SU-DHL-6 (cell line): ENCODE measurements at regions not wholly inside any gene's neighbourhood (a gene's known extent, or its start where the extent isn't known, plus 50 kb on each side); places are given as distances from the start of the nearest gene placed in this dataset.

ENCODE experiments used
- H2AFZ ChIP-seq: fragments of 200-600 bp; sonication (generic); 2 replicates; pipeline ENCODE4 v1.6.1; 2014; ENCODE audit warnings: low read depth, mild to moderate bottlenecking, moderate library complexity, mixed read lengths, antibody characterized with exemption, low read length; ENCODE audit not compliant: severe bottlenecking
- H3F3A ChIP-seq: fragments of 200-600 bp; shearing (Covaris generic); 2 replicates; pipeline ENCODE4 v1.6.0; 2016; ENCODE audit warnings: antibody characterized with exemption, mild to moderate bottlenecking; ENCODE audit not compliant: insufficient read depth
- H3K27ac ChIP-seq: fragments of 200-600 bp; sonication (generic); 2 replicates; pipeline ENCODE4 v1.5.1; 2016; ENCODE audit warnings: low read depth, mild to moderate bottlenecking, low read length, moderate library complexity, mixed read lengths
- H3K27me3 ChIP-seq: fragments of 200-600 bp; sonication (generic), shearing (Covaris generic); 2 replicates; pipeline ENCODE4 v1.6.0; 2014; ENCODE audit warnings: mild to moderate bottlenecking, low read length
- H3K36me3 ChIP-seq: fragments of 200-600 bp; sonication (generic); 2 replicates; pipeline ENCODE4 v1.6.1; 2014; ENCODE audit warnings: mild to moderate bottlenecking, low read length, mixed read lengths
- H3K4me2 ChIP-seq: fragments of 300-600, 200-600 bp; shearing (Covaris generic), sonication (generic); 2 replicates; pipeline ENCODE4 v1.6.0; 2014; ENCODE audit warnings: low read length, low read depth, mild to moderate bottlenecking; ENCODE audit not compliant: poor library complexity, severe bottlenecking
- H3K4me3 ChIP-seq: fragments of 200-600 bp; sonication (generic); 2 replicates; pipeline ENCODE4 v1.5.1; 2014; ENCODE audit warnings: antibody characterized with exemption, low read length, mild to moderate bottlenecking, mixed read lengths; ENCODE audit not compliant: insufficient read depth, poor library complexity, severe bottlenecking
- H3K79me2 ChIP-seq: fragments of 200-600 bp; sonication (generic); 2 replicates; pipeline ENCODE4 v1.6.1; 2014; ENCODE audit warnings: mild to moderate bottlenecking, low read length, moderate library complexity; ENCODE audit not compliant: insufficient read depth
- H3K9ac ChIP-seq: fragments of 200-600 bp; sonication (generic); 2 replicates; pipeline ENCODE4 v1.7.0; 2014; ENCODE audit warnings: mild to moderate bottlenecking, low read length
- H3K9me2 ChIP-seq: fragments of 200-600 bp; sonication (generic); replicated peaks from 2 replicates; pipeline ENCODE4 v1.6.1; 2014; ENCODE audit warnings: low read length; ENCODE audit not compliant: insufficient read depth
- H3K9me3 ChIP-seq: fragments of 200-600 bp; sonication (generic); 2 replicates; pipeline ENCODE4 v1.6.1; 2014; ENCODE audit warnings: low read length, mixed read lengths; ENCODE audit not compliant: insufficient read depth
- H4K20me1 ChIP-seq: fragments of 200-600 bp; sonication (generic); 2 replicates; pipeline ENCODE4 v1.6.1; 2014; ENCODE audit warnings: low read depth, mild to moderate bottlenecking, antibody characterized with exemption, low read length, moderate library complexity, mixed read lengths
- CTCF ChIP-seq: fragments of 200-600 bp; sonication (generic); IDR thresholded peaks from one replicate; pipeline ENCODE4 v1.5.1; 2017; ENCODE audit warnings: antibody characterized with exemption, mild to moderate bottlenecking, low read length, moderate library complexity; ENCODE audit not compliant: insufficient read depth, poor library complexity, severe bottlenecking
- EZH2phosphoT487 ChIP-seq: fragments of 200-600 bp; sonication (generic), shearing (Covaris generic); conservative IDR thresholded peaks from 2 replicates; pipeline ENCODE4 v1.6.1; 2018; ENCODE audit warnings: mild to moderate bottlenecking, antibody characterized with exemption, low read length, moderate library complexity, mixed read lengths

GRCh38 chr2:43131051-43131889 is 95.1 kb downstream of the ZFP36L2 start:
- Histone ChIP-seq H3K9ac (peak overlapping the region; percentile 60), H3K27me3 (no peaks in the 10 kb centered on the region), H3K27ac (peak overlapping the region; percentile 95), H2AFZ (no peak overlapping the region), H3K4me3 (no peak overlapping the region), H3K79me2 (no peaks in the 10 kb centered on the region), H4K20me1 (no peaks in the 10 kb centered on the region), H3K9me2 (no peaks in the 10 kb centered on the region), H3K36me3 (no peaks in the 10 kb centered on the region), H3K9me3 (no peaks in the 10 kb centered on the region), H3F3A (peaks cover 46% of the 10 kb centered on the region), H3K4me2 (peak overlapping the region; percentile 57)
- TF ChIP-seq EZH2phosphoT487 (no peak), CTCF (peak; percentile 51)

- no peaks in the 10 kb centered on the region for H3K27me3 ChIP-seq
- H3K4me3 ChIP-seq, result no peak overlapping the region
- H3K9ac ChIP-seq, result peak overlapping the region; percentile 60; the same call in 1 of the 2 replicates
- H3K9me2 ChIP-seq, result no peaks in the 10 kb centered on the region
- no peak overlapping the region for H2AFZ ChIP-seq
- peaks cover 38% of the 10 kb centered on the region for H3F3A ChIP-seq
- H3K9me3 ChIP-seq, result no peaks in the 10 kb centered on the region
- H3K36me3 ChIP-seq, result no peaks in the 10 kb centered on the region
- no peaks in the 10 kb centered on the region for H4K20me1 ChIP-seq
- peak overlapping the region; percentile 95 for H3K27ac ChIP-seq
- TF ChIP-seq CTCF (no peak), EZH2phosphoT487 (no peak)
- H3K79me2 ChIP-seq, result no peaks in the 10 kb centered on the region
- H3K4me2 ChIP-seq, result peak overlapping the region; percentile 57
These were observed 95.9 kb downstream of the ZFP36L2 start for GRCh38 chr2:43130548-43130875.

GRCh38 chr2:43129676-43130547 is 96.5 kb downstream of the ZFP36L2 start:
- Histone ChIP-seq H3F3A (peaks cover 32% of the 10 kb centered on the region), H3K9ac (no peak overlapping the region), H3K27ac (peak overlapping the region; percentile 23)

More at GRCh38 chr2:43129676-43130547, 96.5 kb downstream of the ZFP36L2 start:
- no peaks in the 10 kb centered on the region for H3K9me3 ChIP-seq
- H3K27me3 ChIP-seq, result no peaks in the 10 kb centered on the region
- H3K4me3 ChIP-seq, result no peak overlapping the region
- TF ChIP-seq EZH2phosphoT487 (no peak), CTCF (no peak)
- no peak overlapping the region for H3K4me2 ChIP-seq
- H3K36me3 ChIP-seq, result no peaks in the 10 kb centered on the region
- H2AFZ ChIP-seq, result no peak overlapping the region
- no peaks in the 10 kb centered on the region for H3K9me2 ChIP-seq
- no peaks in the 10 kb centered on the region for H4K20me1 ChIP-seq
- H3K79me2 ChIP-seq, result no peaks in the 10 kb centered on the region
